Neural progenitor cell (in vitro differentiated cells): ENCODE measurements at regions not wholly inside any gene's neighbourhood (a gene's known extent, or its start where the extent isn't known, plus 50 kb on each side); places are given as distances from the start of the nearest gene placed in this dataset.

Source experiments
- DNase-seq: peaks from one replicate; pipeline ENCODE4 v3.0.0-alpha.2; 2016; ENCODE audit warnings: low spot score
- H2AFZ ChIP-seq: fragments of 200-600 bp; sonication (generic); replicated peaks from 2 replicates; pipeline ENCODE4 v1.6.1; 2016; ENCODE audit warnings: antibody characterized with exemption
- H3F3A ChIP-seq: fragments of 200-600 bp; sonication (generic); 2 replicates; pipeline ENCODE4 v1.6.1; 2016; ENCODE audit warnings: antibody characterized with exemption, low read depth
- H3K27ac ChIP-seq: fragments of 200-600 bp; sonication (generic); 2 replicates; pipeline ENCODE4 v1.5.1; 2016; ENCODE audit warnings: mild to moderate bottlenecking
- H3K27me3 ChIP-seq: fragments of 200-600 bp; sonication (generic); 2 replicates; pipeline ENCODE4 v1.6.1; 2016; ENCODE audit warnings: mild to moderate bottlenecking, moderate library complexity
- H3K36me3 ChIP-seq: fragments of 200-600 bp; sonication (generic); 2 replicates; pipeline ENCODE4 v1.5.1; 2016
- H3K4me1 ChIP-seq: fragments of 200-600 bp; sonication (generic); 2 replicates; pipeline ENCODE4 v1.6.1; 2016; ENCODE audit warnings: mixed run types
- H3K4me2 ChIP-seq: fragments of 200-600 bp; sonication (generic); 2 replicates; pipeline ENCODE4 v1.6.1; 2016
- H3K4me3 ChIP-seq: fragments of 200-600 bp; sonication (generic); 2 replicates; pipeline ENCODE4 v1.5.1; 2016
- H3K79me2 ChIP-seq: fragments of 200-600 bp; sonication (generic); 2 replicates; pipeline ENCODE4 v1.6.1; 2016; ENCODE audit warnings: low read depth
- H3K9ac ChIP-seq: fragments of 200-600 bp; sonication (generic); 2 replicates; pipeline ENCODE4 v1.6.1; 2016
- H3K9me3 ChIP-seq: fragments of 200-600 bp; sonication (generic); 2 replicates; pipeline ENCODE4 v1.5.1; 2016; ENCODE audit warnings: low read depth
- H4K20me1 ChIP-seq: fragments of 200-600 bp; sonication (generic); 2 replicates; pipeline ENCODE4 v1.6.1; 2016; ENCODE audit warnings: low read depth
- H3K27ac Mint-ChIP-seq: 3 replicates; pipeline ENCODE4 v1.8.0; 2021; ENCODE audit warnings: mixed read lengths
- H3K27me3 Mint-ChIP-seq: 2 replicates; pipeline ENCODE4 v1.8.0; 2022; ENCODE audit warnings: low read depth, mild to moderate bottlenecking, inconsistent platforms, moderate library complexity, mixed read lengths; ENCODE audit not compliant: insufficient read depth
- H3K36me3 Mint-ChIP-seq: 3 replicates; pipeline ENCODE4 v1.8.0; 2021; ENCODE audit warnings: mixed read lengths
- H3K4me1 Mint-ChIP-seq: 3 replicates; pipeline ENCODE4 v1.8.0; 2021; ENCODE audit warnings: mixed read lengths
- H3K4me3 Mint-ChIP-seq: 3 replicates; pipeline ENCODE4 v1.8.0; 2021; ENCODE audit warnings: mild to moderate bottlenecking, moderate library complexity, mixed read lengths
- H3K9me3 Mint-ChIP-seq: 3 replicates; pipeline ENCODE4 v1.8.0; 2020; ENCODE audit warnings: mixed read lengths
- EZH2 ChIP-seq: fragments of 200-600 bp; sonication (generic); IDR thresholded peaks from 2 replicates; pipeline ENCODE4 v1.6.1; 2017; ENCODE audit warnings: antibody characterized with exemption, mild to moderate bottlenecking, moderate library complexity
- EZH2phosphoT487 ChIP-seq: fragments of 200-600 bp; sonication (generic); IDR thresholded peaks from 2 replicates; pipeline ENCODE4 v1.6.1; 2017; ENCODE audit warnings: antibody characterized with exemption
- TF ChIP-seq, protein P1 (sequence below): fragments of 200-600 bp; sonication (generic); IDR thresholded peaks from 2 replicates; pipeline ENCODE4 v1.5.1; 2017; ENCODE audit warnings: antibody characterized with exemption, mild to moderate bottlenecking

DNA sequence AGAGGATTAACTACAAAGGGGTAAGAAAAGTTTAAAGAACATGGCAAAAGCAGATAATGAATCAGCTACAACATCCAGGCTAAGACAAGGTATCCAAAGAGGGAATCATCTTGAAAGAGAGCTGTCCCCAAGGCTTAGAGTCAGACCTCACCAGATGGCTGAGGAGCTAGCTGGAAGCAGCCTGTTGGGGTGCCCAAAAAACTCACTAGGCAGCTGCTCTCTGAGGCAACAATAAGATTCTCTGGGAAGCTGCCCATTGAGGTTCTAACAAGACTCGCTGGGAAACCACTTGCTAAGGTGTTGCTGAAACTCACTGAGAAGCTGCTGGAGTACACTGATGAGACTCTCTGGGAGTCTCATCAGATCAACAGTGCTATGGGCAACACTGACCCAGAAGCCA lies 185.2 kb downstream of the CETN3 start:
- Mint-ChIP-seq H3K36me3 (no peaks in the 10 kb centered on the region), H3K27ac (no peak overlapping the region)

DNA sequence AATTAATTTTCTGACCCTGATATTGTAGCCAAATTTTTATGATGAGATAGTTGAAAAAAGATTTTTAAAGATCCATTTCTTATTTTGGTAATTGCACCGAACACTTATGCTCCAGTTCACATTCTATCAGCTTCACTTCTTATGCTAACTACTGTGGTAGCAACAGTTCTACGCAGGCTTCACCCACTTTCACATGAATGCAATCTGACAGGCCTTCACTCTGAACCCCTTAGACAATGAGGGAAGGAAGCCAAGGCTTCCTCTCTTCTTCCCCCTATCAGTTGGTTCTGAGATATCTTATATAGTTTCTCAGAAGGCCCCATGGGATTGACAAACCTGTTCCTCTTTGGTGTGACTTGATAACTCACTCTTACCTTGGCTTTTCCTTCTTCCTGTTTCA lies 185.8 kb downstream of the CETN3 start:
- Histone ChIP-seq H2AFZ (no peak overlapping the region), H3K4me2 (no peak overlapping the region), H3K4me1 (no peaks in the 10 kb centered on the region), H3K9ac (no peak overlapping the region), H4K20me1 (no peaks in the 10 kb centered on the region), H3F3A (no peaks in the 10 kb centered on the region), H3K27ac (no peak overlapping the region), H3K36me3 (no peaks in the 10 kb centered on the region), H3K79me2 (no peaks in the 10 kb centered on the region), H3K9me3 (no peaks in the 10 kb centered on the region), H3K27me3 (no peaks in the 10 kb centered on the region), H3K4me3 (no peak overlapping the region)
- DNase-seq, result no peak
- Mint-ChIP-seq H3K27me3 (peaks cover 2% of the 10 kb centered on the region), H3K9me3 (no peaks in the 10 kb centered on the region), H3K27ac (no peak overlapping the region), H3K4me3 (no peak overlapping the region), H3K4me1 (peaks cover 14% of the 10 kb centered on the region), H3K36me3 (no peaks in the 10 kb centered on the region)
- TF ChIP-seq, protein P1, sequence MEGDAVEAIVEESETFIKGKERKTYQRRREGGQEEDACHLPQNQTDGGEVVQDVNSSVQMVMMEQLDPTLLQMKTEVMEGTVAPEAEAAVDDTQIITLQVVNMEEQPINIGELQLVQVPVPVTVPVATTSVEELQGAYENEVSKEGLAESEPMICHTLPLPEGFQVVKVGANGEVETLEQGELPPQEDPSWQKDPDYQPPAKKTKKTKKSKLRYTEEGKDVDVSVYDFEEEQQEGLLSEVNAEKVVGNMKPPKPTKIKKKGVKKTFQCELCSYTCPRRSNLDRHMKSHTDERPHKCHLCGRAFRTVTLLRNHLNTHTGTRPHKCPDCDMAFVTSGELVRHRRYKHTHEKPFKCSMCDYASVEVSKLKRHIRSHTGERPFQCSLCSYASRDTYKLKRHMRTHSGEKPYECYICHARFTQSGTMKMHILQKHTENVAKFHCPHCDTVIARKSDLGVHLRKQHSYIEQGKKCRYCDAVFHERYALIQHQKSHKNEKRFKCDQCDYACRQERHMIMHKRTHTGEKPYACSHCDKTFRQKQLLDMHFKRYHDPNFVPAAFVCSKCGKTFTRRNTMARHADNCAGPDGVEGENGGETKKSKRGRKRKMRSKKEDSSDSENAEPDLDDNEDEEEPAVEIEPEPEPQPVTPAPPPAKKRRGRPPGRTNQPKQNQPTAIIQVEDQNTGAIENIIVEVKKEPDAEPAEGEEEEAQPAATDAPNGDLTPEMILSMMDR, result no peak
- TF ChIP-seq EZH2phosphoT487, result no peak
- no peak for TF ChIP-seq EZH2

More for the DNA sequence above, 185.2 kb downstream of the CETN3 start:
- H3K4me2 ChIP-seq, result no peak overlapping the region
- no peaks in the 10 kb centered on the region for H4K20me1 ChIP-seq
- Mint-ChIP-seq H3K4me3 (no peak overlapping the region), H3K4me1 (peaks cover 14% of the 10 kb centered on the region), H3K27me3 (peaks cover 2% of the 10 kb centered on the region), H3K9me3 (no peaks in the 10 kb centered on the region)
- no peaks in the 10 kb centered on the region for H3K9me3 ChIP-seq
- H3F3A ChIP-seq, result no peaks in the 10 kb centered on the region
- TF ChIP-seq EZH2phosphoT487 (no peak), EZH2 (no peak)
- H3K79me2 ChIP-seq, result no peaks in the 10 kb centered on the region
- no peaks in the 10 kb centered on the region for H3K27me3 ChIP-seq
- no peak overlapping the region for H3K27ac ChIP-seq
- no peak for DNase-seq
- H3K9ac ChIP-seq, result no peak overlapping the region
- H2AFZ ChIP-seq, result no peak overlapping the region
- H3K4me3 ChIP-seq, result no peak overlapping the region
- no peaks in the 10 kb centered on the region for H3K36me3 ChIP-seq
- H3K4me1 ChIP-seq, result no peaks in the 10 kb centered on the region

DNA sequence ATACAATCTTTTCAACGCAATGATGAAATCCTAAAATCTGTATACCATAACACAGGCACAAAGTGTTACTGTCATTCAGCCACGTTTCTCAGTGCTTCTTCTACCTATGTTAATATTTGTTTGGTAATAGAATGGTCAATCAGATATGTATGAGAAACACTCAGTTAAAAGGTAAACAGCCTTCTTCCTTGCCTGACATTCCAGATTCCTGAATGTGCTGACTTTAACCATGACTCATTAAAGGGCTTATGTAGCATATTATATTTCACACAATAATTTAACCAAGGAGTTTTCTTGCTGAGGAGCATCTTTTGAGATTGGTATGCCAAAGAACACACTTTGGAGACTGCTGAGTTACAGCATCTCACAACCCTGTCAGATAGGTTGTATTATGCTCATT lies 187.6 kb downstream of the CETN3 start:
- TF ChIP-seq EZH2phosphoT487 (no peak), EZH2 (no peak)
- TF ChIP-seq, protein P1, result no peak
- Histone ChIP-seq H3K36me3 (no peaks in the 10 kb centered on the region), H3K9me3 (no peaks in the 10 kb centered on the region), H4K20me1 (no peaks in the 10 kb centered on the region), H3K4me1 (no peaks in the 10 kb centered on the region), H3F3A (no peaks in the 10 kb centered on the region), H3K4me2 (no peak overlapping the region), H3K4me3 (no peak overlapping the region), H3K27ac (no peak overlapping the region), H3K27me3 (no peaks in the 10 kb centered on the region), H3K9ac (no peak overlapping the region), H3K79me2 (no peaks in the 10 kb centered on the region), H2AFZ (no peak overlapping the region)
- H3K36me3 Mint-ChIP-seq, result no peaks in the 10 kb centered on the region
- H3K4me1 Mint-ChIP-seq, result peaks cover 5% of the 10 kb centered on the region
- H3K27ac Mint-ChIP-seq, result no peak overlapping the region
- H3K4me3 Mint-ChIP-seq, result no peak overlapping the region
- DNase-seq, result no peak
- peaks cover 2% of the 10 kb centered on the region for H3K9me3 Mint-ChIP-seq
- H3K27me3 Mint-ChIP-seq, result no peaks in the 10 kb centered on the region

DNA sequence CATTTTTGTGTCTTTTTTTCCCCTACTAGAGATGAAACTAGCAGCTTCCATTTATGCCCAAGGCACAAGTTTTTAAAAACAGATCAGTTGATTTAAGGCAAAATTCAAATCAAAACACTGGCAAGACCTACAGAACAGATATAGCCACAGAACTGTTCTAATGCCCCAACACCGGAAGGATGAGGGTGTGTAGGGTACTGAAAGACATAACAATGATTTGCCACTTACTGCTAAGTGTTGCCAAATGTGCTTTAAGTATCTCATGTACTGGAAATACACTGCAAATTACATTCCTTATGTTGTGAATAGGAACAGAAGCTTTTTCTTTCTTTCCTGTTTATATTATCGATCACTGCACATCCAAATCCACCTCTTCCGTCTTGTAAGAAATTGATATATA lies 189.0 kb downstream of the CETN3 start:
- Histone ChIP-seq H3K79me2 (no peaks in the 10 kb centered on the region), H3K9me3 (no peaks in the 10 kb centered on the region), H3K4me2 (no peak overlapping the region), H3F3A (no peaks in the 10 kb centered on the region), H3K27ac (no peak overlapping the region), H3K36me3 (no peaks in the 10 kb centered on the region), H3K9ac (no peak overlapping the region), H3K27me3 (no peaks in the 10 kb centered on the region), H4K20me1 (no peaks in the 10 kb centered on the region), H2AFZ (no peak overlapping the region), H3K4me1 (no peaks in the 10 kb centered on the region), H3K4me3 (no peak overlapping the region)
- H3K4me3 Mint-ChIP-seq, result no peak overlapping the region
- H3K9me3 Mint-ChIP-seq, result peaks cover 2% of the 10 kb centered on the region
- H3K27ac Mint-ChIP-seq, result no peak overlapping the region
- H3K27me3 Mint-ChIP-seq, result no peaks in the 10 kb centered on the region
- DNase-seq, result no peak
- no peaks in the 10 kb centered on the region for H3K36me3 Mint-ChIP-seq
- TF ChIP-seq, protein P1, result no peak
- TF ChIP-seq EZH2 (no peak), EZH2phosphoT487 (no peak)
- H3K4me1 Mint-ChIP-seq, result no peaks in the 10 kb centered on the region
